ELR (cell line): ENCODE measurements at regions not wholly inside any gene's neighbourhood (a gene's known extent, or its start where the extent isn't known, plus 50 kb on each side); places are given as distances from the start of the nearest gene placed in this dataset.

Experiments
- DNase-seq: peaks from one replicate; pipeline ENCODE4 v3.0.0-alpha.2; 2015; ENCODE audit warnings: low read depth

DNA sequence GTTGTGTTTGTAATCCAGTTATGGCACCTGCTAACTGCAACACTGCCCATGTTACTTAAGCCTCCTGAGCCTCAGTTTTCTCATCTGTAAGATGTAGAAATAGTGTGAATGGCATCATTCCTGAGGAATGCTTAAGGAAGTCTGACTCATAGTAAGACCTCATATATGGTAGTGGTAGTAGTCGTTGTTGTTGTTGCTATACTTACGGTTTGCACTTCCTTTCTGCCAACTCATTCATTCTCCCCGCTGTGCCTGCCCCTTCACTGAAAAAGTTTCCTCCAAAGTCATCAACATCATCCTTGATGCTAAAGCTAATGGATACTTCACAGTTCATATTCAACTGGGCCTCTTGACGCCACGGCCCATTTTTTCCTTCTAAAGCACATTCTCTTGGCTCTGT, 54.2 kb upstream of the SPANXN3 start:
- peak; percentile 41 for DNase-seq

- DNase-seq, result no peak
Measured at GRCh38 chrX:143570782-143571181, 53.5 kb upstream of the SPANXN3 start.

- no peak for DNase-seq
Measured at GRCh38 chrX:143568467-143568866, 51.2 kb upstream of the SPANXN3 start.
